ENCODE measurements at regions not wholly inside any gene's neighbourhood (a gene's known extent, or its start where the extent isn't known, plus 50 kb on each side); places are given as distances from the start of the nearest gene placed in this dataset.

- TF ChIP-seq CTCF (IDR thresholded peaks at IDR 0.05) = no peak
- TF ChIP-seq POLR2A (IDR thresholded peaks at IDR 0.05) = no peak
Measured at GRCh38 chr5:119757276-119757675, 127.9 kb downstream of the FAM170A start.
